Germinal center (tissue), 1 donor: ENCODE measurements at regions not wholly inside any gene's neighbourhood (a gene's known extent, or its start where the extent isn't known, plus 50 kb on each side); places are given as distances from the start of the nearest gene placed in this dataset.
A peak's percentile ranks its signal among the peaks of the same experiment; 100 is the strongest.
"Not testable (repeated sequence)": the region's sequence is repeated elsewhere in the genome, so short reads cannot be mapped to it uniquely, and the experiment has no call there.

Experiments
- DNase-seq: peaks from one replicate; pipeline ENCODE4 v3.0.0; 2012; ENCODE audit warnings: mixed read lengths, low spot score

GRCh38 chr2:176764921-176765320, 447.7 kb upstream of the HNRNPA3 start:
- no peak for DNase-seq

GRCh38 chr2:176766005-176766404, 446.6 kb upstream of the HNRNPA3 start:
- no peak for DNase-seq

GRCh38 chr2:176768185-176768584, 444.4 kb upstream of the HNRNPA3 start:
- DNase-seq, result no peak

- peak; percentile 17 for DNase-seq
Measured at GRCh38 chr2:176769021-176769420, 443.6 kb upstream of the HNRNPA3 start.

- peak; percentile 30 for DNase-seq
Measured at GRCh38 chr2:176769499-176770370, 442.9 kb upstream of the HNRNPA3 start.

- no peak for DNase-seq
Measured at GRCh38 chr2:176772816-176773215, 439.8 kb upstream of the HNRNPA3 start.

GRCh38 chr2:176774766-176775451, 437.7 kb upstream of the HNRNPA3 start:
- no peak for DNase-seq

- DNase-seq, result no peak
Measured at GRCh38 chr2:176777262-176777661, 435.3 kb upstream of the HNRNPA3 start.

GRCh38 chr2:176779917-176780316, 432.7 kb upstream of the HNRNPA3 start:
- DNase-seq, result no peak

- DNase-seq, result no peak
Measured at GRCh38 chr2:176780348-176780747, 432.2 kb upstream of the HNRNPA3 start.

GRCh38 chr2:176781570-176782217, 430.9 kb upstream of the HNRNPA3 start:
- DNase-seq, result no peak

GRCh38 chr2:176784633-176785200, 427.9 kb upstream of the HNRNPA3 start:
- no peak for DNase-seq

- no peak for DNase-seq
Measured at GRCh38 chr2:176789751-176790150, 422.8 kb upstream of the HNRNPA3 start.

GRCh38 chr2:176790468-176790867, 422.1 kb upstream of the HNRNPA3 start:
- no peak for DNase-seq

GRCh38 chr2:176793792-176794191, 418.8 kb upstream of the HNRNPA3 start:
- no peak for DNase-seq

GRCh38 chr2:176794392-176794791, 418.2 kb upstream of the HNRNPA3 start:
- DNase-seq, result no peak

GRCh38 chr2:176795823-176796222, 416.8 kb upstream of the HNRNPA3 start:
- no peak for DNase-seq

GRCh38 chr2:176796677-176797076, 415.9 kb upstream of the HNRNPA3 start:
- DNase-seq, result not testable (repeated sequence)

- no peak for DNase-seq
Measured at GRCh38 chr2:176804392-176804791, 408.2 kb upstream of the HNRNPA3 start.

- no peak for DNase-seq
Measured at GRCh38 chr2:176805345-176805744, 407.2 kb upstream of the HNRNPA3 start.

- no peak for DNase-seq
Measured at GRCh38 chr2:176812246-176812775, 400.3 kb upstream of the HNRNPA3 start.

GRCh38 chr2:176813156-176813555, 399.4 kb upstream of the HNRNPA3 start:
- no peak for DNase-seq
